GM21423 (cell line): ENCODE measurements at regions not wholly inside any gene's neighbourhood (a gene's known extent, or its start where the extent isn't known, plus 50 kb on each side); places are given as distances from the start of the nearest gene placed in this dataset.

Experiments
- ATAC-seq: cut with Tn5 transposase; IDR thresholded peaks from one replicate; pipeline ENCODE4 v1.9.1; 2021; ENCODE audit warnings: mild to moderate bottlenecking, moderate library complexity; ENCODE audit not compliant: unreplicated experiment

DNA sequence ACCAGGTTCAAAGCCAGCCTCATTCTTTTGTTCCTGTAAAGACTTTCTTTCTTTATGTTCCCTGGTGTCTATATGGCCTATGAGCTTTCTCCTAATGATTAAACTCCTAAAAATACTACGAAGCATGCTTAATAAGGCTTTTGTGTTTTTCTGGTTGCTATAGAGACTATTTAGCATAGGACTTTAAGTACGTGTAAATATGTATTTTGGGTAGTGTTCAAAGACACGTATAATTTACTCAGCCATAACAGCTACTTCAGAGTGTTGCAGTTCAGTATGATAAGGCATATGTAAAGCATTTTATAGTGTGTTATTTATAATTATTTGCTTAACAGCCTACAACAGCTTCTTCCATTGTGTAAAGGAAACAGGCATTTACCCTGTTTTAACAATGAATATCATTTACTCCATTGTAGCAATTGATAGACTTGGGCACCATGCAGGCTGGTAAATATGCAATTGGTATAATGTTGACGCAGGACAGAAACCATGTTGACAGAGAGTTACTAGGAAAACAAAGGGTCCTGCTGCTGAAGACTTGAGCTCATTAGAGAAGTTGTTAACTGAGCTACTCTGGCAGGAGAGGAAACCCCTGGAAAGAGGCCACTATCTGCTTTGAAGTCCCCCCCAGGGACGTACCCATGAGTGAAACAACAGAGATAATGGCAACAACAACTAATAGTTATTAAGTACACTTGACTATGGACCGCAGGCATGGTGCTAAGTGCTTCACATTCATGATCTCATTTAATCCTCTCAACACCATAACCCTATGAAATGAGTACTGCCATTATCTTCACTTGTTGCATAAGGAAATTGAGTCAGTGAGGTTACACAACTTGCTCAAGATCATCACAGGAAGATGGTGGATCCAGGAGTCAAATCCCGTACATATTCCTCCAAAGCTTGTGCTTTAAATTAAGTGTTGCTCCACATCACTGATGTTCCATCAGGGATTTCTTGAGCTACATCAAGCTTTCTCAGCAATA, 342.2 kb upstream of the DYNLRB2 start:
- no peak for ATAC-seq

DNA sequence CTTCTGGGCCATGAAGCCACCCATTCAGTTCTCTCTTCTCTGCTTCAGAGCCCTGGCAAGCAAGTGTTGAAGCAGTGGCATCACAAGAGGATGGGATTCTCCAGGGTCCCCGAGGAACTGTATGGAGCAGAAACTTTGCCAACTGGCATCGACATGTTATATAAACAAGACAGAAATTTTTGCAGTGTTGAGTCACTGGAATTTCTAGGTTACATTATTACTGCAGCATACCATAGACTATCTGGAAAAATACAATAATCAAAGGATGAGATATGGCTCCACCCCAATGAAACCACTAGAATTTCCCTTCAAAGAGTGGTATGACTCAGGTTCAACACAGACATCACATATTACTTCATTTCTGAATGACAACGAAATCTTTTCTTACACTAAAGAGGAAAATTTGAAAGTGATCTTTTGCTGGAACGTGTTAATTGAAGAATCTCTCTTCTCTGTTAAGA, 343.0 kb upstream of the DYNLRB2 start:
- no peak for ATAC-seq

DNA sequence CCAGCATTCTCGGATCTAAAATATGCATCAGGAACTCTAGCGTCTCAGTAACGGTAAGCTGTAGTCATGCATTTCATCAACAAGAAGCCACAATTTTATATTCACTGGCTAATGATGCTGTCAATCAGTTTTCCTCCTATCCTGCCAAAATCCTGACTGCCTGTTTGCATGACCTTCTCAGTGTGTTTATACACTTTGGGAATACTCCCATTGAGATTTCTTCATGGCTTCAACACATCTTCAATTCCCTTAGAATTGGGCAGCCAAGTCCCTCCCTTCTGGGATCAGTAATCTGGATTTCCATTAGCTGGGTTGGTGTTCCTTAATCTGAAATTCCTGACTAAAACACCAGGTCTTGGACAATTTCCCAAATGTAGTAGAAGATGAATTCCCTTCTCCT, 348.9 kb upstream of the DYNLRB2 start:
- no peak for ATAC-seq

GRCh38 chr16:80189476-80190175, 351.2 kb upstream of the DYNLRB2 start:
- ATAC-seq, result no peak

GRCh38 chr16:80176114-80176513, 364.7 kb upstream of the DYNLRB2 start:
- no peak for ATAC-seq

DNA sequence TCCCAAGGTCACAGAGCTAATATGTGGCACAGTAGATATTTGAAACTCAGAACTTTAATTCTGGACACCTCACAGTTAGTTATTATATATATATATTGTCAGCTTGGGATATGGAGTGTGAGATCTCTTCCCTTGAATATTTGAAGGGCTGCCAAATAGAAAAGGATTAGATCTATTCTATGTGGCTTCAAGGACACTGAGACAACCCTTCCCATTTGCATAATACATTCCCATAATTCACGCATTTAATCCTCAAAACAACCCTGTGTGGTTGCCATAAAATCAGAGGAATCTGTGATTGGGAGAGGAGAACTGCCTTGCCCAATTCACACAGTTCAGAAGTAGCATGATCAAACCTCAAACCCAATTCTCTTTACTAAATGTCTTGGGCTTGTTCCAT, 365.8 kb upstream of the DYNLRB2 start:
- no peak for ATAC-seq

DNA sequence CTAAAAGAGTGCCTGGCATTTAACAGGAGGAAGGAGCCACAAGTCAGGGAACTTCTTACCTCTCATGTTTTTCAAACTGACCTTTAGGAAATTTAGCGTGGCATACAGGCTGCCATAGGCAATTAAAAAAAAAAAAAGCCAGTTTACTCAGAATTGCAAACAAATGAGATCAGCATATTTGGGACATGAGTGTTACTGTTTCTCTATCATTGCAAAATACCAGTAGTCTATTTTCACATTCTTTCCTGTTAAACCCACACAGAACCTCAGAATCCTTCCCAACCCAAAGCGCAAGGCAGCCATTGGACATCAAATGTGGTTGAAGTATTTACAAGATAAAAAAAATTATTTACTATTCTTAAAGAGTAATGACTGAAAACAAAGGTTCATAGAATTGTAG, 366.4 kb upstream of the DYNLRB2 start:
- ATAC-seq, result no peak

- ATAC-seq, result no peak
These were observed 369.0 kb upstream of the DYNLRB2 start for GRCh38 chr16:80171746-80172145.

DNA sequence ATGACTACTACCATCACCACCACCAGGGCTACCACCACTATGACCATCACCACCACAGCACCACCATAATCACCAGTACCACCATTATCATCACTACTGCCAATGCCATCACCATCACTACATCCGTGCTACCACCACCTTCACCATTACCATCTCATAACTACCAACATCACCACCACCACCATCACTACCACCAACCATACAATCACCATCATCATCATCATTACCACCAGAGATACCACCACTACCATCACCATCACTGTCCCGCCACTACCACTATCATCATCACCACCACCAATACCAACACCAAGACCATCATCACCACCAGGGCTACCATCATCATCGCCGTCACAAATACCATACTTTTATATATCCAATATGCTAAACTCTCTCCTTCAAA, 369.6 kb upstream of the DYNLRB2 start:
- ATAC-seq, result no peak

GRCh38 chr16:80167657-80168390, 373.0 kb upstream of the DYNLRB2 start:
- ATAC-seq, result no peak

DNA sequence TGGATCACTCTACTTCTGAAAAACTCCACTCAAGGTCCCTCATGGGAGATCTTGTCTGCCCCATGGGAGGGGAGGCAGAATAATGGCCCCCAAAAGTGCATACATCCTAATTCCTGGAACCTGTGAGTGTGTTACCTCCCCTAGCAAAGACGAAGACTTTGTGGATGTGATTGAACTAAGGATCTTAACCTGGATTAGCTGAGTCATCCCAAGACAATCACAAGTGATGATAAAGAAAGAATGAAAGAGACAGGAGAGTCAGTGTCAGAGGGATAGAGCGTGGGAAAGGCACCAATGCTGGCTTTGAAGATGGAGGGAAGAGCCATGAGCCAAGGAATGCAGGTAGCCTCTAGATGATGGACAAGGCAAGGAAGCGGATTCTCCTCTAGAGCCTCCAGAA, 374.7 kb upstream of the DYNLRB2 start:
- no peak for ATAC-seq

DNA sequence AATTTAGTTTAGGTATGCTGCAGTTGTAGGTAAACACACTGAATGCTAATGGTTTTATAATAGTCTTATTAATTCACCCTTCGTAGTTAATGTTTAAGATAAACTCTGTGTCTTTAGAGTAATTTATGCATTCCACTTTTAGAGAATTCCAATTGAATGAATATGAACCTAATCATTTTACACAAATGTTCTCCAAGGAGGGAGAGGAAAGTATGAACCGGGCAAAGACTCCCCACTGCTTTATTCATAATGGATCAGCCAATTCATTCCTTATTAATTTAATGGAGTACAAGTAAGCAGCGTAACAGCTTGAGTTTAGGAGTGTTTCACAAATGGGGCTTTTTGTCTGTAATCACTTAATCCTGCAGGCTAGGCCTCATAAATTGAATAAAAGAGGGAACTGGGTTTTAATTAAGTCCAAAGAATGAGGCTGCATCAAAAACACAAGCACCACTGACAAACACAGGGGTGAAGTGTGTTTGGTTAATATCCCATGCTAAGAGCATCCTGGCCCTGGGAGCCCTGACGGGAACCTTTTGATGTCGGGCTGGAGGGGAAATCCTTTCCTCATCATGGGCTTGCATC, 375.7 kb upstream of the DYNLRB2 start:
- no peak for ATAC-seq

DNA sequence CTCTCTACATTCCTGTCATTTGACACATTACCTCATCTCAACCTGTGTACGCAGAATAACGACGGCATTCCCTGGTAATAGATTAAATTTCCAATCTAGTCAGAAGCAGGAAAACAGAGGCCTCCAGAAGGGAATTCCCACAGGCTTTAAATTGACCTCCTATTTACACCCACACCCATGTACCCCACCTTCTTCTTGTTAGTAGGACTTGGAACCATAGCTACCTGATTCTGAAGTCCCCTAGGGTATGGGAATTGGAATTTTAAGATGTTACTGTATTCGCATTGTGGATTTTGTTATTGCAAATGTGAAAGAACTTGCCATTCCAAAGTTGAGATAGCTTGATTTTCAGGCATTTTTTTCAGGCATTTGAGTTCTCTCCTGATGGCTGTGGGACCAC, 377.5 kb upstream of the DYNLRB2 start:
- ATAC-seq, result no peak

DNA sequence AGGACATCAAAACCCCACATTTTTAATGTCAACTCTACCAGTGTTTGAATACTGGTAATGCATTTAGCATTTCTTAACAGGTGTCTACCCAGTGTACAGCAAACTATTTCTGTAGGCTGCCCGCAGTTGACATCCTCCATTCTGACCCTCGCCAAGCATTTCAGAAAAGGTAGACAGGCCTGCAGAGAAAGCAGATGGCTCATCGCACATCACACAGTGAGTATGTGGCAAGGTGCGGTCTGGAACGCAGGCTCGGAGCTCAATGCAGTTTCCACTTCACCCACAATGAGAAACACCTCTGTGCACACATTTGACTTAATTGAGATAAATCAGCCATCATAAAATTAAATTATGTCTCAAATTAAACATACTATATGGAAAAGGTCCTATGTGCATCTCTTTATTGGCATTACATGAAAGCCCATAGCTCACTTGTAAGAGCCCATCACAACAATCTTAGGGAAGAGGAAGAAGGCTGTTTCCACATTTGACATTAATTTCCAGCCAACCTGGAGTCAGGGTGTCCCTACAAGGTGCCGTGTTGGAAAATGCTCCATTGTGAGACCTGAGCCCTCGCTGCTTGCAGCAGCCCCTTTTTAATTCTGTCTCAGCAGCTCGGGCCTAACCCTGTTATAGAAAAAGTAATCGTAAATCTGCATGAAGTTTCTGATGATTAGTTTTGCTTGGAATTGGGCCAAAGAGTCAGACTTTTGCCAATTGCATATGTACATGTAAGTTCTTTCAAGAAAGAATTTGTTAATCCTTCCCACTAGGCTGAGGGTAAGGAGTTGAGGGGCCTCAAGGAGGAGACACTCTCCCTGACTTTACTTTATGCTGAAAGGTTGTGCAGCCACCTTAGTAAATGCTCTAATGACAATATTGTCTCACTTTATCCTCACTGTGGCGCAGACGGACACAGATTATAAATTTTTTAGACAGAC, 378.7 kb upstream of the DYNLRB2 start:
- ATAC-seq, result no peak

GRCh38 chr16:80158766-80159165, 382.0 kb upstream of the DYNLRB2 start:
- no peak for ATAC-seq

DNA sequence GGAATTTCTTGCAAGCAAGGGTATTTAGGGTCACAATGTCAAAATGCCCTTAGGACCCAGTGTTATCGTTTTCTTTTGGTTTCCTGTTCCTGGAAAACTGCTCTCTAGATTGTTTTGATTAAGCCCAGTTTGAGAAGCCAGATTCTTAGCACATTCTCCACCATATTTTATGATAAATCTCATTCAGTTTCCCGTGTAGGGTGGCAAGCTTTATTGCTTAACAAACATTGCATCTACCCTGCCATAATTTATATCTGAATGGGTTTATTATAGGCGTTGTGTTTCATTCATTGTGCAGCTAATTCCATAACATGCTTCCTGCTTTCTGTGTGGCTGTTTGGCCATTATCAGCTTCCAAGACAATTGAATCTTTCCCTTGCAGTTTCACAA, 389.1 kb upstream of the DYNLRB2 start:
- ATAC-seq, result no peak

DNA sequence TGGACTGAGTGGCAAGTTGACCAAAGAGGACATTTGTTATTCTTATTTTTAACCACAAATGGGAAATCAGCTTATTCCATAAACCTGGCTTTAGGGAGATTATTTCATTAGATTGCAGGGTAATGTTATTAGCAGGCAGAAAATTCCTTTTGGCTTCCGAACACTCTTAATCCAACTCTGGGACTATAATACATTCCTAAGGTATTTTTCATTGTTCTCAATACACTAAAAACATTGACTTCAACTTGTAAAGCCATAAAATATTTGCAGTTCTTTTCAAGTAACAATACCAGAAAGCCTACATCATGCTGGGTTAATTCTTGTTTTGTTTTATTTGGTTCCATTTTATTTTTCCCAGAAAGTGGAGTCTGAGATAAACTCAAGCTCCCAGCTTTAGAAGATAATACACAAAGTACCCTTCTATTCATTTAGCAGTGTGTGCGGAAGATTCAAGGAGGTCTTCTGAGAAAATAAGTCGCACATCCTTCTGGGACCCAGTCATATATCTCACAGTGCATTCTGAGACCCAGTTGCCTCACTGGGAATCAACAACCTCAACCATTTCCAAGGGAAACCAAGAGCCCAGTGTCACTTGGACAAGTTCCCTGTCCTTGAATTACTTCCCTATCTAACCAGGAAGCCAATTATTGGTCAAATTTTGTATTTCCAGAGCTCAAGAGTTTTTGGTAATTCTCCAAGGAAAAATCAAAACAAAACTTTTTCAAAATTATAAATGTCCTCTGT, 389.6 kb upstream of the DYNLRB2 start:
- no peak for ATAC-seq

- ATAC-seq, result no peak
These were observed 392.0 kb upstream of the DYNLRB2 start for GRCh38 chr16:80148826-80149225.

- no peak for ATAC-seq
These were observed 393.7 kb upstream of the DYNLRB2 start for GRCh38 chr16:80147026-80147655.
